ENCODE measurements at regions not wholly inside any gene's neighbourhood (a gene's known extent, or its start where the extent isn't known, plus 50 kb on each side); places are given as distances from the start of the nearest gene placed in this dataset.

DNA sequence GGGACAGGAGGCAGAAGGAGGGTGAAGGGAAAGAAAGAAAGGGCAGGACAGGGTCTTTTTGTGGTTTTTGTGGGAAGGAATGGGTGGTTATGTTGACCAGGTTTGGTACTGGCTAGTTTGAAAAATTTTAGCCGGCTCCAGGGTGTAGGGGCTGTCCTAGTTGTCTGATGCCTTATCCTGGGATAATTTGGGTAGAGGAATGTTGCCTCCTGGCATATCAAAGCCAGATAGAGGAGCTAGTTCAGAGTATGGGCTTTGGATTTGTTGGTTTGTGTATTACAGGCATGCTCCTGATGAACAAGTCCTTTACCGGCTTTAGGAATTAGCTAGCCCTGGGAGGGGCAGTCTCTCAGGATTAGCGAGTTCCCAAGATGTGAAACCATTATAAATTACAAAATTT, 101.1 kb upstream of the LHCGR start:
- Mint-ChIP-seq H3K9me3 (ENCODE audit: unreplicated experiment) (peaks cover 5% of the 10 kb centered on the region), H3K36me3 (ENCODE audit: unreplicated experiment) (no peaks in the 10 kb centered on the region), H3K4me1 (ENCODE audit: unreplicated experiment) (peaks cover 24% of the 10 kb centered on the region), H3K4me3 (ENCODE audit: unreplicated experiment) (no peak overlapping the region), H3K27me3 (ENCODE audit: unreplicated experiment) (peaks cover 2% of the 10 kb centered on the region), H3K27ac (ENCODE audit: unreplicated experiment) (no peak overlapping the region)
- TF ChIP-seq, protein P1, sequence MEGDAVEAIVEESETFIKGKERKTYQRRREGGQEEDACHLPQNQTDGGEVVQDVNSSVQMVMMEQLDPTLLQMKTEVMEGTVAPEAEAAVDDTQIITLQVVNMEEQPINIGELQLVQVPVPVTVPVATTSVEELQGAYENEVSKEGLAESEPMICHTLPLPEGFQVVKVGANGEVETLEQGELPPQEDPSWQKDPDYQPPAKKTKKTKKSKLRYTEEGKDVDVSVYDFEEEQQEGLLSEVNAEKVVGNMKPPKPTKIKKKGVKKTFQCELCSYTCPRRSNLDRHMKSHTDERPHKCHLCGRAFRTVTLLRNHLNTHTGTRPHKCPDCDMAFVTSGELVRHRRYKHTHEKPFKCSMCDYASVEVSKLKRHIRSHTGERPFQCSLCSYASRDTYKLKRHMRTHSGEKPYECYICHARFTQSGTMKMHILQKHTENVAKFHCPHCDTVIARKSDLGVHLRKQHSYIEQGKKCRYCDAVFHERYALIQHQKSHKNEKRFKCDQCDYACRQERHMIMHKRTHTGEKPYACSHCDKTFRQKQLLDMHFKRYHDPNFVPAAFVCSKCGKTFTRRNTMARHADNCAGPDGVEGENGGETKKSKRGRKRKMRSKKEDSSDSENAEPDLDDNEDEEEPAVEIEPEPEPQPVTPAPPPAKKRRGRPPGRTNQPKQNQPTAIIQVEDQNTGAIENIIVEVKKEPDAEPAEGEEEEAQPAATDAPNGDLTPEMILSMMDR (IDR thresholded peaks at IDR 0.05), result no peak
- DNase-seq (ENCODE audit: extremely low spot score, unreplicated experiment), result no peak

DNA sequence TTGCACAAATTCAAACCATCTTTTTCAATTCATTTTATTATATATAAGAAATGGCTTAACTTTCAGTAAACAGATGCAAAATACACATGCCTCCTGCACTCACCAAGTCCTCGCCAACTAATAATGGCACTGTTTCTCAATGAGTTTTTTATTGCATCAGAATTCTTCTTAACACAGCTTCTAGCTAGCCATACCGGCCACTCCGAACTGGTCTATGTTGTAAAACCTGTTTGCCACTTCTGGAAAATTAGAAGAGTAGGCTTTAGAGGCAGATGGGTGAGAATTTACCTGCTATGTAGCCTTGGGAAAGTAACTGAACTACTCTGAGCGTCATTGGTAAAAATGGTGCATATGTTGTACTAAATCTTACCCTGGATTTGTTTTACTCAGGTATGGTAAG, 100.6 kb upstream of the LHCGR start:
- H3K27me3 Mint-ChIP-seq (ENCODE audit: unreplicated experiment), result peaks cover 2% of the 10 kb centered on the region
- H3K9me3 Mint-ChIP-seq (ENCODE audit: unreplicated experiment), result peaks cover 5% of the 10 kb centered on the region
- no peaks in the 10 kb centered on the region for H3K36me3 Mint-ChIP-seq (ENCODE audit: unreplicated experiment)
- H3K27ac Mint-ChIP-seq (ENCODE audit: unreplicated experiment), result no peak overlapping the region
- peaks cover 26% of the 10 kb centered on the region for H3K4me1 Mint-ChIP-seq (ENCODE audit: unreplicated experiment)
- TF ChIP-seq, protein P1 (IDR thresholded peaks at IDR 0.05), result no peak
- H3K4me3 Mint-ChIP-seq (ENCODE audit: unreplicated experiment), result no peak overlapping the region
- no peak for DNase-seq (ENCODE audit: extremely low spot score, unreplicated experiment)

DNA sequence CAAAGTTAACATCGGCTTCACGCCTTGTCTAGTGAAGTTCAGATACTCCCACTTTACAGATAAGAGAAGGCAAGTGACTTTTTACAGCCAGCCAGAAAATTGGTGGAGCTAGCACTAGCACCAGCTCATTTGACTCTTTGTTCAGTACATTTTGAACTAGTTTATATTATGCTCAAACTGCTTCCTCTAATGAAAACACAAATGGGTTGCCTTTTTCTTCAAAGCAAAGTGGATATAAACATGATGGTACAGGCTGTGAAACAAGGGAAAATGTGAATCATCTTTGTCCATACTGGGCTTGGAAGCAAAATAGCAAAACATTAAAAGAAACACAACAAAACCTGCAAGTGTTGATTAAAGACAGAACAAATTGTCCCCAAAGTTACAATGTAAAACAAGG, 99.6 kb upstream of the LHCGR start:
- no peak for DNase-seq (ENCODE audit: extremely low spot score, unreplicated experiment)
- no peaks in the 10 kb centered on the region for H3K36me3 Mint-ChIP-seq (ENCODE audit: unreplicated experiment)
- TF ChIP-seq, protein P1 (IDR thresholded peaks at IDR 0.05), result no peak

GRCh38 chr2:48854681-48855080, 99.2 kb upstream of the LHCGR start:
- Mint-ChIP-seq H3K27ac (ENCODE audit: unreplicated experiment) (no peak overlapping the region), H3K36me3 (ENCODE audit: unreplicated experiment) (no peaks in the 10 kb centered on the region)

More for the DNA sequence above, 99.6 kb upstream of the LHCGR start:
- Mint-ChIP-seq H3K27me3 (ENCODE audit: unreplicated experiment) (peaks cover 2% of the 10 kb centered on the region), H3K9me3 (ENCODE audit: unreplicated experiment) (peaks cover 5% of the 10 kb centered on the region), H3K27ac (ENCODE audit: unreplicated experiment) (no peak overlapping the region), H3K4me1 (ENCODE audit: unreplicated experiment) (peaks cover 22% of the 10 kb centered on the region), H3K4me3 (ENCODE audit: unreplicated experiment) (no peak overlapping the region)

GRCh38 chr2:48852938-48853337, 97.4 kb upstream of the LHCGR start:
- Mint-ChIP-seq H3K36me3 (ENCODE audit: unreplicated experiment) (no peaks in the 10 kb centered on the region), H3K9me3 (ENCODE audit: unreplicated experiment) (no peaks in the 10 kb centered on the region), H3K27me3 (ENCODE audit: unreplicated experiment) (no peaks in the 10 kb centered on the region), H3K27ac (ENCODE audit: unreplicated experiment) (no peak overlapping the region), H3K4me3 (ENCODE audit: unreplicated experiment) (no peak overlapping the region), H3K4me1 (ENCODE audit: unreplicated experiment) (peaks cover 27% of the 10 kb centered on the region)
- TF ChIP-seq, protein P1 (IDR thresholded peaks at IDR 0.05), result no peak
- no peak for DNase-seq (ENCODE audit: extremely low spot score, unreplicated experiment)

More at GRCh38 chr2:48854681-48855080, 99.2 kb upstream of the LHCGR start:
- Mint-ChIP-seq H3K4me3 (ENCODE audit: unreplicated experiment) (no peak overlapping the region), H3K27me3 (ENCODE audit: unreplicated experiment) (no peaks in the 10 kb centered on the region), H3K9me3 (ENCODE audit: unreplicated experiment) (peaks cover under 1% of the 10 kb centered on the region), H3K4me1 (ENCODE audit: unreplicated experiment) (peaks cover 26% of the 10 kb centered on the region)
- no peak for DNase-seq (ENCODE audit: extremely low spot score, unreplicated experiment)
- TF ChIP-seq, protein P1 (IDR thresholded peaks at IDR 0.05), result no peak
